ENCODE measurements at regions not wholly inside any gene's neighbourhood (a gene's known extent, or its start where the extent isn't known, plus 50 kb on each side); places are given as distances from the start of the nearest gene placed in this dataset.

- no peak for DNase-seq
These were observed 979.6 kb downstream of the TFAP2A start for GRCh38 chr6:9435281-9435680.

- DNase-seq = no peak
These were observed 982.9 kb downstream of the TFAP2A start for GRCh38 chr6:9431945-9432344.

DNA sequence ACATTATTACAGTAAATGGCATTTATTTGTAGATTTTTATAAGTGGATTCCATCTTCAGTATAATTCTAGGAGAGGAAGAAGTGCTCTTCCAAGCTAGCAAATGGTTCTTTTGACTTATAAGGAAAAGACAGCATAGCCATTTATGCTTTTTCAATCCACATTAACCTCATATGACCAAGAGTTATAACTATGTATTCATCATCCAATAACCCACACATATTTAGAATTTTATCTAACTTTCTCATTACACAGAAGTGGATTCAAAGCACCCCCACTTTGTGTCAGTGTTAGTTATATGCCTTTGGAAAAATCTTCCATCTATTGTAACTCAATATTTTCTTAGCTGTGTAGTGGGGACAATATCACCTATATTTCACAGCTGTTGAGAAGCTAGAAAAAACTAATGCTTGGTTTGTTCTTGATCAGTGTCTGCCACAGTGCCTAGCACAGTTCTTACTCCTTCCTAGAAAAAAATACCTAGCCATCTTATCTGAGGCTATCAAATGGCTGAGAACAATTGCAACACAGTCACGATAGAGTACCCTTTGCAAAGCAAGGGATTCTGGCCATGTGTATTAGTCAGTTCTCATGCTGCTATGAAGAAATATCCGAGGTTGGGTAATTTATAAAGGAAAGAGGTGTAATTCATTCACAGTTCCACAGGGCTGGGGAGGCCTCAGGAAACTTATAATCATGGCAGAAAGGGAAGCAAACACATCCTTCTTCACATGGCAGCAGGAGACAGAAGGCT lies 986.3 kb downstream of the TFAP2A start:
- DNase-seq = no peak

DNA sequence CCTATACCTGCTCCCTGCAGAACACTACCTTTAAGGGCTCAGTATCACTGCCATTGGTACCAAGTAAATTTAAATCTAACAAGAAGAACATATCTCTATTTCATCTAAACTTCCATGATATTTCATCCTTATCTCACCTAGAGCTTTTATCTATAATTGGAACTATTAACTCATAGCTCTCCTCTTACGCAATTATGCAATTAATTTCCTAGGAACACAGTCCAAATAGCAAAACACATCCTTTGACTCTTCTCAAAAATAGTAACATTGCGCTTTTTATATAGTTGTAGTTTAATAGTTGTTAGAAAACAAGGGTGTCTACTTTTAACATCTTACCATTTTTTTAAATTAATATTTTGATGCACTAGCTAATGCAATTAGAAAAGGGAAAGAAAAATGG lies 986.8 kb upstream of the SLC35B3 start:
- DNase-seq = no peak

DNA sequence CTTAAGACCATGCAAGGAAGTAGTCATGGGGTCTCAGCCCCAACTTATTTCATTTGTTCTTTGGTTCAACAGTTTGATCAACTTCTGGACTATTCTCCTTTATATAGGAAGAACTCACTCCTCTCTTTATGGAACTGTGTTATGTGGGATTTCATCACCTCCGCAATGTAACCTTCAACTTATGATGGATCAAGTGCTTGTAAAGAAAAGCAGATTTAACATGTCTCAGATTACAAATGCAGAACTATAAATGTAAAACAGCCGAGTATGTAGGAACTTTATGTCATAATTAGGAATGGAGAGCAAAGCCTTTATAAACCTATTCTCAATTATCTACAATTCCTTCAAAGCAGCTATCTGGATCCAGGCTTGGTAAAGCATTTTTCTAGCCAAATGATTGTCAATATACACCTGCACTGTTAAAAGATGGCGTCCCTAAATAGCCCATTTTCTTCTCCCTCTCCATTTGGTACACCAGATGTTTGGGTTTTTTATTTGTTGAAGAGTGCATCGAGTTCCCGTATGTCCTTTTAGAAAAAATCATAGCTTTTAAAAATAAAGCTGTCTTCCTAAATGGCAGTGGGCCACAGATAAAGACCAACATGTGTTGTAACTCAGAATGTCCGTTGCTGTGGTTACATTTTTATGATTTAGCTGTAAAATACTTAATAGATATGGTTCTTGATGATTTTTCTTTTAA lies 985.1 kb upstream of the SLC35B3 start:
- DNase-seq = no peak

- no peak for DNase-seq
These were observed 982.1 kb upstream of the SLC35B3 start for GRCh38 chr6:9417400-9417799.

DNA sequence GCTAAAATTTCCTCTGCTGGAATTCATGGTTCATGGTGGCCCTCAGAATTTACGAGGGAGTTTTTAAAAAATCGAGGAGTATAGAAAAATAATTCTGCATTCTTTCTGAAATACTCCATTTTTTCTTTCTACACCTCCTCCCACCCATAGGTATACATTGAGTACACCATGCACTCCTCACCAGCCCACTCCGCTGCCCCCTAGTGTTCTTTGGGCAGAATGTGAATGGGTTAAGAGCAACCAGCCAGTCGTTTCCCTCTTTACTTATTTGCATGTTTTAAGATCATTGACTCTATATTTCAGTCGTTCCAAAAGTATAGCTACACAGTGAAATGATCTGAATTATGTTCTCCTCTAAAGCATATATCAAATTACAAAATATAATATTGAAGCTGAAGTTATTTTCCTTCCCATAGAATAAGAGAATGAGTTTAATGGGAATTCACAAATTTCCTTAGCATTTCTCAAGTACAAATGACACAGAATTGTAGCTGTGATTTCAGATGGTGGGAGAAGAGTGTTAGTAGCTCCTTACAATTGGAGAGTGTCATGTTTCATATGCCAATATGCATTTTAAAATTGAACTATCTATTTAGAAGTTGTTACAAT lies 977.7 kb upstream of the SLC35B3 start:
- DNase-seq = no peak

DNA sequence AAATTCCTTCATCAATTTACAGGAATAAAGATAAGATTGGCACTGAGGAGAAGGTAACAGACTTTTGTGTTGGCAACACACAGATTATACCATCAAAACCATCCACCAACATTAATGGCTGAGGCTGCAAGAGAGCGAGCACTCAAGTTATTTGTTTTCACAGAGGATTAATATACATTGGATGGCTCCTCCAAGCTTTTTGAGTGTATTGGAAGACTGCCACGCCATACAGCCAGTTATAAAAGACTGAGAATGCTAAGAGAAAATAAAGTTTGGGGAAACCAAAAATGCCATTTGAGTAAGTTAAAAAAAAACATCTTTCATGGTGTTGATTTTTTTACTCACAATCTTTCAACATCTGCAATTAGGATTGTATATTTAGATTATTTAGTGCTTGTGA lies 973.8 kb upstream of the SLC35B3 start:
- DNase-seq = no peak

- no peak for DNase-seq
These were observed 973.2 kb upstream of the SLC35B3 start for GRCh38 chr6:9408402-9409117.

DNA sequence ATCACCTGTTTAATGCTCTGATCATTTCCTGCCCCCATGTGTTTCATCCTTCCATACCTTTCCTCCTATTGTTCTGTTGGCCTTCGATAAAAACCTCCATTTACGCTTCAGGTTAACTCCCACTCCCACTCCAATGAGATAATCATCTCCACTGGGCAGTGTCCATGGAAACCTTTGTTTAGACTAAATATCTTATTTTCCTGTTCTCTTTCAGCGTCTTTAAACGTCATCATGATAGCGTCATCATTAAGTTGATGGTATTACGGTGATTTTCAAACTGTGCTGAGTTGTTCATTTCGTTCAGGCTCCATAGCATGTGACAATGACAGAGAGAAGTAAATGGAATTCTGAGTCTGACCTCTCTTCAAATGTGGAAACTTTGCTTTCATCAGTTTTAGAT lies 970.5 kb upstream of the SLC35B3 start:
- no peak for DNase-seq

DNA sequence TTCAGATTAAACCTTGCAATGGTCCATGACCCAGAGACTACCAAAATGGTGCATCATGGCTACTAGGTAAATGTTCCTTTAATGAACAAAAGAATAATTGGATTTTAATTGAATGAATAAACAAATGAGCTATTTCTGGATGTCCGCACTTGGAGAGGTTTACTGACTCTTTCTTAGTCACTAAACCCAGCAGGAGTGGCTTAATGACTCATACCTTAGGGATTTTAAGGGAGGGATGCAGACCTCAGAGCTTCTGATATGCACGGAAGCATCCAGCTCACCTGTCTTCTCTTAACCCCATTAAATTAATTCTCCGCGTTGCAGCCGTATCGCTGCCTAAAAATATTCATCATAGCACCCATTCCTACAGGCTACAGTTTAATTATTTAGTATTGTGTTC lies 970.0 kb upstream of the SLC35B3 start:
- DNase-seq = no peak

GRCh38 chr6:9404351-9405146 lies 969.2 kb upstream of the SLC35B3 start:
- no peak for DNase-seq

- no peak for DNase-seq
These were observed 968.4 kb upstream of the SLC35B3 start for GRCh38 chr6:9403736-9404135.

DNA sequence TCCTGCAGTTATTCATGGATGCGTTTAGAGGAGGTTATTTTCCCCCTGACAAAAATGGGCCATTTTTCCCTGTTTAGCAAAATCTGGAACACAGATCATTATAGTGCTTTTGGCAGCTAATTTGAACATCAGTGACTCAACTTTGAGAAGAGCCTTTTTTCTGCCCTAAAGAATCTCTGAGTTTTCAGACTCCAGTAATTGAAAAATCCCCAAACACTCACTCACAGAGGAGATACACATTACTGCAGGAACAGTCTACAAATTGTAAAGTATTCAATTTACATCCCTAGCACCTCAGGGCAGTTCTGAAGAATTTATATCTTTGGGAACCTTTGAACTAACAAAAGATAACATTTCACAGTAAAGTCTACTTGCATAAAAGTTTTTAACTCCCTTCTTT lies 966.6 kb upstream of the SLC35B3 start:
- no peak for DNase-seq

DNA sequence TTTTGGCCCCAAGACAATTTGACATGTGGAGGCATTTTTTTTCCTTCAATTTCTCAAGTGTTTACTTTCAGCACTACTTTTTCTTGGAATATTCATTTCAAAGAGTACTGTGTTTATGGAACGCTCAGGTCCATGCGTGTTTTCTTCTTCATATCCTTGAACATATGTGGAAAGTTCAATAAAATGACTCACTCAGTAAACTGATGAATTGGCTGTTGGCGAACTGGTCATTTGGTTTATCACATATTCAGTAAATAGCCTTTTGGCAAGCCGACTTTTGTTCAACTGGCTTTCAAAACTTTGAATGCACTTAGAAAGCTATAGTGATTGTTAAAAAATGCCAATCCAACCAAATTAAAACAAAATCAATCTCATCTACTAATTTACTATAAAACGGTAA lies 964.6 kb upstream of the SLC35B3 start:
- no peak for DNase-seq

DNA sequence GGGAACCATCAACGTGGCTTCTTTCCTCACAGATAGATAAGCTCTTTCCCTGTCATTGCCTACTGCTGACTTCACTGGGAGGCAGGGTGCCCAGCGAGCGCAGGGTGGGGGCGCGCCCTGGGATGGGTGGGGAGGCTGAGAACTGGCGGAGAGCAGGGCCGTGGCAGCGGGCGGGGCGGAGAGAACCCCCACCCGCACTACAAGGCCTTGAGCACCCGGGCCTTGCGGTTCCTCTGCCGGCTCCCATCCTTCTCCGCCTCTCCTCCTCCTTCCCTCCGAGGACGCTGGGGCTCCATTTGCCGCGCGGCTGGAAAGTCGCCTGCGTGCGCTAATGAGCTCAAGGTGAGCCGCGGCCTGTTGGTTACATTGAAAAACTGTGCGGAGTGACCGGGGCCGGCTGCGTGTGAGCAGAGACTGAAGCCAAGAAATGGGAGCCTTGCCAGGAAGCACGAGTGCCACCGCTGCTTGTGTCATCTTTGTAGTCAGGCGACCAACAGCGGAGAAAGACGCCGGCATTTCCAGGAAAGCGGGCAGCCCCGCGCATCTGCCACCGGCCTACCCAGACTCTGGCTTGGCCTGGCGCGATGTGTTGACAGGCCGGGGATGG lies 963.5 kb upstream of the SLC35B3 start:
- DNase-seq = no peak

- DNase-seq = no peak
These were observed 962.9 kb upstream of the SLC35B3 start for GRCh38 chr6:9398071-9398766.

DNA sequence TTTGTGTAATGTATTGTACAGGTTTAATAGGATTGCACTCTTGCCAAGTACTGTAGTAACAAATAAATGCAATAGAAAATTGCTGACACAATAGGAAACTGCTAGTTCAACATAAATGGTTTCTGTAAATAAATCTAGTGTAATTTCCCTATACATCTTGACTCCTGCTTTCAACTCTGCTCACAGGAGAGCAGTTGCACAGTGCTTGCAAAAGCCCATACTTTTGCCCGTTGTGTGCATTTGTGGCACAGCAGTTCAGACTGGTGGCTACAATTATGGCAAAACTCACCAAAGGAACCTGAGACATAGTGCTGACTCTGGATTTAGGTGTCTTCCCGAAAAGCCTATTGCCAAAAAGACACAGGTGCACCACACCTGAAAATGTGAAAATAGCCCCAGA lies 953.3 kb upstream of the SLC35B3 start:
- no peak for DNase-seq

DNA sequence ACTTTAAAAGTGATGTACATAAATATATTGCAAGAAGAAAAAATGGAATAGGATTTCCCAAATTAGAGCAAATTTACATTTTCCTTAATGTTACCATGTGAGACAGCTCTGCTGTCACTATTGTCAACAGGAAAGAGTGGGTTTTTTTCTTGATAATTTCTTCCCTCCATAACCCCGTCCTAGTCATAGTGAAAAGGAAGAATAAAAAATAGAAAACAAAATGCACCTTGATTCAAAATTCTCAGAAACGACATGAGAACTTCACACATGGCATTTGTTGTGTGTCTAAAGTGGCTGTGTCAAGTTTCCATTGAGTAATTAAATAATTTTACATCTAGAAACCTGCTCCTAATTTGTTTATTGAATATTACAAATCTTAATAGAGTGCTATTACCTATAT lies 945.2 kb upstream of the SLC35B3 start:
- no peak for DNase-seq

DNA sequence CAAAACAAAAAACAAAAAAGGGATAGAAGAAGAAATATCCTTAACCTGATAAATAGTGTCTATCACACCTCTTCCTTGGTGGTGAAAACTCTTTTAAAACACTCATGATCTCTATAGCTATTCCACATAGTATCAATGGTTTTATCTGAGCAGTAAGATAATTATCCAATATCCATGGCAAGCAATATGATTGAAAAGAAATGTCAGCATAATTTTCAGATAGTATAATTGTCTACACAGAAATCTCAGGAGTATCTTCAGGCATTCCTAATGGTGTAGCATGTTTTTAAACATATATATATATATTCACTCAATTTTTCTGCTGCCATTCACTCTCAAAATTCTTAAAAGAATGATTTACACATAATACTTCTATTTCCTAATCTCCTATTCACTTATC lies 938.0 kb upstream of the SLC35B3 start:
- DNase-seq = no peak

DNA sequence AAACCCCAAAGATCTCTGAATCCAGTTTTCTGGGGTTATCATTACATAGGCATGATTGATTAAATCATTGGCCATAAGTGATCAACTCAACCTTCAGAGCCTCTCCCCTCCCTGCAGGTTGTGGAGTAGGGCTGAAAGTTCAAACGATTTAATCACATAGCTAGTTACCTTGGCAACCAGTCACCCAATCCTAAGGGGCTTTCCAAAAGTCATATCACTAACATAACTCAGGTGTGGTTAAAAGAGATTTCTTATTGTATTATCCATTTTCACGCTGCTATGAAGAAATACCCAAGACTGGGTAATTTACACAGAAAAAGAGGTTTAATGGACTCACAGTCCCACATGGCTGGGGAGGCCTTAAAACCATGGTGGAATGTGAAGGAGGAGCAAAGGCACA lies 935.1 kb upstream of the SLC35B3 start:
- DNase-seq = no peak

GRCh38 chr6:9365378-9365777 lies 930.0 kb upstream of the SLC35B3 start:
- no peak for DNase-seq

Measured in stimulated activated naive CD4-positive, alpha-beta T cell treated with Interleukin-2 at 50 U/mL for 16 hours (primary cell).